Naive thymus-derived CD8-positive, alpha-beta T cell (primary cell): ENCODE measurements at regions not wholly inside any gene's neighbourhood (a gene's known extent, or its start where the extent isn't known, plus 50 kb on each side); places are given as distances from the start of the nearest gene placed in this dataset.

Experiments used
- ATAC-seq, 2 donors: fragments of 150-1000 bp; cut with Tn5 transposase in 1 of 2; sonication (Bioruptor Pico), chemical (Tn5 transposase) in 1 of 2; 1 replicate in 1 of 2; 2 replicates in 1 of 2; pipeline ENCODE4 v1.10.0; 2021; ENCODE audit warnings: mild to moderate bottlenecking in 2 of 2, moderate library complexity in 2 of 2
- POLR2A ChIA-PET: fragments of 350-600 bp; sonication (Branson Sonifier 250); formaldehyde crosslinking; loops from one replicate; lab custom pipeline; 2021; ENCODE audit warnings: antibody characterized with exemption; lab: Charles Lee
- DNase-seq, 10 donors: peaks; one replicate each; pipeline versions ENCODE4 v3.0.0 to v3.0.0-alpha.2; 2020 to 2022
- H3K27ac Mint-ChIP-seq, 10 donors: one replicate each; pipeline ENCODE4 v1.8.0; 2020 to 2022; ENCODE audit warnings: mild to moderate bottlenecking in 10 of 10, mixed read lengths in 10 of 10, moderate library complexity in 4 of 10, inconsistent platforms in 1 of 10
- H3K27me3 Mint-ChIP-seq, 5 donors: one replicate each; pipeline ENCODE4 v1.8.0; 2021 to 2022; ENCODE audit warnings: mixed read lengths in 5 of 5
- H3K36me3 Mint-ChIP-seq, 3 donors: one replicate each; pipeline ENCODE4 v1.8.0; 2020 to 2022; ENCODE audit warnings: mixed read lengths in 3 of 3, mild to moderate bottlenecking in 2 of 3, inconsistent platforms in 1 of 3
- H3K4me1 Mint-ChIP-seq, 4 donors: one replicate each; pipeline ENCODE4 v1.8.0; 2021 to 2022; ENCODE audit warnings: mixed read lengths in 4 of 4
- H3K4me3 Mint-ChIP-seq, 10 donors: one replicate each; pipeline ENCODE4 v1.8.0; 2020 to 2022; ENCODE audit warnings: mild to moderate bottlenecking in 10 of 10, mixed read lengths in 10 of 10, moderate library complexity in 6 of 10, inconsistent platforms in 1 of 10
- H3K9me3 Mint-ChIP-seq, 9 donors: one replicate each; pipeline ENCODE4 v1.8.0; 2020 to 2022; ENCODE audit warnings: mixed read lengths in 9 of 9, mild to moderate bottlenecking in 3 of 9, inconsistent platforms in 1 of 9, moderate library complexity in 1 of 9

- ATAC-seq (no peak), DNase-seq (no peak)
- peaks cover 0 to 5% (median 0%) of the 10 kb centered on the region in 9 donors for H3K9me3 Mint-ChIP-seq
- POLR2A ChIA-PET: interaction anchor here (0.7 to 17.5 kb wide), 2 partner anchors 9 to 15 kb away, joined by 4 to 603 read pairs; a partner anchor contains a TSS
- no peaks in the 10 kb centered on the region for H3K27me3 Mint-ChIP-seq
- H3K4me1 Mint-ChIP-seq: peaks cover 0 to 9% (median 5%) of the 10 kb centered on the region in 4 donors
- no peak overlapping the region for H3K4me3 Mint-ChIP-seq
- no peaks in the 10 kb centered on the region for H3K36me3 Mint-ChIP-seq
- H3K27ac Mint-ChIP-seq: peak overlapping the region in 1 of 10 donors; percentile 62
Measured at GRCh38 chr6:26211963-26212362, 124.7 kb downstream of the HFE start.

DNA sequence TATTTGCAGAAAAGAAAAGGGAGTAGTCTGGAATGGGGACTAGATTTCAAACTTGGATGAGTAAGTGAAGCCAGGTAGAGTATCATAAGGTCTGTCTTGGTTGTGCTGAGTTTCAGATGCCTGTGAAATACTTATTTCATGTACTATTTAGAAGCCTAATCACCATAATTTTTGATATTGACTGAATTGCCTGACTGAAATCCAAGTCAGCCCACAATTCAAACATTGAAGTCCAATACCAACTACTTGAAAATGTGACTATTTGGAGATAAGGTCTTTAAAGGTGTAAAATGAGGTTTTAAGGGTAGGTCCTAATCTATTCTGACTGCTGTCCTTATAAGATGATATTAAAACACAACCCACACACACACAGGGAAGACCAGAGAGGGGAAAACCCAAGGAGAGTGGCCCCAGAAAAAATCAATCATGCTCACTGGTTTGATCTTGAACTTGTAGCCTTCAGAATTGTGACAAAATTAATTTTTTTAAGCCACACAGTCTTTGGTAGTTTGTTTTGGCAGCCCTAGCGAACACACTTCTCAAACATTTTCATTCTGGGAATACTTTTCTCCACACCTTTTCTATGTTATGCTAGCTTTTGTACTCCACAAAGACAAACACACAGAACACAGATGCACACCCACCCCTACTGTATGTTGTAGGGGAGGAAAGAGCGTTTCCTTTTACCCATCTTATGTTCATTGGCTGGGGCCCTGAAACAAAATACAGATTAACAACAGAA, 126.3 kb downstream of the HFE start:
- no peak for ATAC-seq
- POLR2A ChIA-PET: interaction anchor here (0.8 to 17.5 kb wide), 14 partner anchors 8 to 1680 kb away, joined by 3 to 669 read pairs (median 94); a partner anchor contains a TSS
- H3K4me1 Mint-ChIP-seq: peaks cover 0 to 7% (median 3%) of the 10 kb centered on the region in 4 donors
- no peak for DNase-seq
- H3K4me3 Mint-ChIP-seq: peak overlapping the region in 5 of 10 donors; percentile 18 to 52 (median 22)
- no peaks in the 10 kb centered on the region for H3K36me3 Mint-ChIP-seq
- peak overlapping the region in 1 of 10 donors; percentile 40 for H3K27ac Mint-ChIP-seq
- H3K27me3 Mint-ChIP-seq: no peaks in the 10 kb centered on the region
- H3K9me3 Mint-ChIP-seq: peaks cover 0 to 5% (median 0%) of the 10 kb centered on the region in 9 donors

DNA sequence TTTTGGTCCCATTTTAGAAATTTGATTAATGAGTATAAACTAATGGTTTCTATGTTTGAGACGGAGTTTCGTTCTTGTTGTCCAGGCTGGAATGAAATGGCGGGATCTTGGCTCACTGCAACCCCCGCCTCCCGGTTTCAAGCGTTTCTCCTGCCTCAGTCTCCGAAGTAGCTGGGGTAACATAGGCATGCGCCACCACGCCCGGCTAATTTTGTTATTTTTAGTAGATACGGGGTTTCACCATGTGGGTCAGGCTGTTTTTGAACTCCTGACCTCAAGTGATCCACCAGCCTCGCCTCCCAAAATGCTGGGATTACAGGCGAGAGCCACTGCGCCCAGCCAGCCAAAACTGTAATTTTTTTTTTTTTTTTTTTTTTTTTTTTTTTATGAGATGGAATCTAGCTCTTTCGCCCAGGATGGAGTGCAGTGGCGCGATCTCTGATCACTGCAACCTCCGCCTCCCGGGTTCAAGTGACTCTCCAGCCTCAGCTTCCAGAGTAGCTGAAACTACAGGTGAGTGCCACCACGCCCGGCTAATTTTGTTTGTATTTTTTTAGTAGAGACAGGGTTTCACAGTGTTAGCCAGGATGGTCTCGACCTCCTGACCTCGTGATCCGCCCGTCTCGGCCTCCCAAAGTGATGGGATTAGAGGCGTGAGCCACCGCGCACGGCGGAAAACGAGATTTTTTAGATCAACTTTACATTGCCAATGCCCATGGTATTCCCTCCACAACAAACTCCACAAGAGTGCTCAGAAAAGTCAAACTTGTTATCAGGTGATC, 127.8 kb downstream of the HFE start:
- Mint-ChIP-seq H3K4me1 (peaks cover 0 to 8% (median 4%) of the 10 kb centered on the region in 4 donors), H3K27ac (peak overlapping the region in 6 of 10 donors; percentile 32 to 62 (median 39)), H3K9me3 (peaks cover 0 to 5% (median 0%) of the 10 kb centered on the region in 9 donors), H3K4me3 (peak overlapping the region in 3 of 10 donors; percentile 22 to 62 (median 52)), H3K36me3 (no peaks in the 10 kb centered on the region), H3K27me3 (no peaks in the 10 kb centered on the region)
- peak in 2 of 10 donors; percentile 22 to 56 for DNase-seq
- POLR2A ChIA-PET: interaction anchor here (0.6 to 17.5 kb wide), 31 partner anchors 9 to 1622 kb away, joined by 3 to 669 read pairs (median 16); a partner anchor contains a TSS
- no peak for ATAC-seq

DNA sequence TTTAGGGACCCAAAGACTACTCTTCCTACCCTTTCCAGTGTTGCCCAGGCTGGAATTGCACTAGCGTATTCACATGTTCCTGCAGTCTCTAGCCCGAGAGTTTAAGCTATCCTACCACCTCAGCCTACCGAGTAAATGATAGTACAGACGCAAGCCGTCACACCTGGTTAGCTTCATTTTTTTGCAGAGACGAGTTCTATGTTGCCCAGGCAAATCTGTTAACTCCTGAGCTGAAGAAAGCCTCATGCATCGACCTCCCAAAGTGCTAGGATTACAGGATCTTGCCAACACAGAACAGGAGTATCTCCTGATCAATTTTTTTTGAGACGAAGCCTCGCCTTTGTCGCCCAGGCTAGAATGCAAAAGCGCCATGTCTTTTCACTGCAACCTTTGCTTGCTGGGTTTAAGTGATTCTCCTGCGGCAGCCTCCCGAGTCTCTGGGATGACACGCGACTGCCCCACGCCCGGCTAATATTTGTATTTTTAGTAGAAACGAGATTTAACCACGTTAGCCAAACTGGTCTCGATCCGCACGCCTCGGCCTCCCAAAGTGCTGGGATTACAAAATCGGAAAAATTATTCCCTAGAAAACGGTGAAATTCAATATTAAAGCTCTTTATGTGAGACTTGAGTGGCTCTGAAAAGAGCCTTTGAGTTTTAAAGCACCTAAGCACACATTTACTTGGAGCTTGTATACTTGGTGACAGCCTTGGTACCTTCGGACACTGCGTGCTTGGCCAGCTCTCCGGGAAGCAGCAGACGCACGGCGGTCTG, 128.5 kb downstream of the HFE start:
- Mint-ChIP-seq H3K36me3 (no peaks in the 10 kb centered on the region), H3K27ac (no peak overlapping the region), H3K27me3 (no peaks in the 10 kb centered on the region), H3K4me3 (no peak overlapping the region), H3K9me3 (peaks cover 0 to 5% (median 0%) of the 10 kb centered on the region in 9 donors), H3K4me1 (peaks cover 0 to 12% (median 7%) of the 10 kb centered on the region in 4 donors)
- DNase-seq (peak in 6 of 10 donors; percentile 46 to 66 (median 52)), ATAC-seq (peak; percentile 2 to 15)
- POLR2A ChIA-PET: interaction anchor here (0.7 to 17.5 kb wide), 52 partner anchors 10 to 1678 kb away, joined by 3 to 669 read pairs (median 8); partner anchors contain the start of gene HMGN4

- Mint-ChIP-seq H3K27me3 (no peaks in the 10 kb centered on the region), H3K27ac (no peak overlapping the region), H3K36me3 (no peaks in the 10 kb centered on the region), H3K9me3 (peaks cover 0 to 5% (median 0%) of the 10 kb centered on the region in 9 donors), H3K4me3 (no peak overlapping the region), H3K4me1 (peaks cover 0 to 12% (median 7%) of the 10 kb centered on the region in 4 donors)
- DNase-seq: peak; percentile 34 to 95 (median 86)
- ATAC-seq: peak; percentile 81 to 84
- POLR2A ChIA-PET: interaction anchor here (0.7 to 17.5 kb wide), 57 partner anchors 9 to 1677 kb away, joined by 3 to 669 read pairs (median 7); partner anchors contain the start of gene HMGN4
Measured at GRCh38 chr6:26216359-26216885, 129.2 kb downstream of the HFE start.

DNA sequence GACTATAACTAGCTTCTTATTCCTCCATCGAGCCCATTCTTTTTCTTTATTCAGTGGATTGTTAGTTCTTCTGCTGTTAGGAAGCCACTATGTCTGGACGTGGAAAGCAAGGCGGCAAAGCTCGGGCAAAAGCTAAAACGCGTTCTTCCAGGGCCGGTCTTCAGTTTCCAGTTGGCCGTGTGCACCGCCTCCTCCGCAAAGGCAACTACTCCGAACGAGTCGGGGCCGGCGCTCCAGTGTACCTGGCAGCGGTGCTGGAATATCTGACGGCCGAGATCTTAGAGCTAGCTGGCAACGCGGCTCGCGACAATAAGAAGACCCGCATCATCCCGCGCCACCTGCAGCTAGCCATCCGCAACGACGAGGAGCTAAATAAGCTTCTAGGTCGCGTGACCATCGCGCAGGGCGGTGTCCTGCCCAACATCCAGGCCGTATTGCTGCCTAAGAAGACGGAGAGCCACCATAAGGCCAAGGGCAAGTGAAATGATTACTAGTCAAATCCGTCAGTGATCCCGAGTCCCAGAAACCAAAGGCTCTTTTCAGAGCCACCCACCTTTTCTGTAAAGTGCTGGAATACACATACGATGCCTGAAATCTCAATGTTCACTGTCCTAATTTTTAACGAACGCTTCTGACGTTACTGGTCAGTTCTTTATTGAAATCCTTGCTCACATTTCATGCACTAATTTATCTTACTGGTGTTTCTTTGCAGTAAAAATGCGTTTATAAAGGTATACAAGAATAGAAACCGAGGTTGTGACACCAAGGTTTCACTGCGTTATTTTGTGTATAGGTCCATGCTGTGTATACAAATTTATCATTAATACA, 129.9 kb downstream of the HFE start:
- Mint-ChIP-seq H3K4me1 (peaks cover 0 to 12% (median 7%) of the 10 kb centered on the region in 4 donors), H3K9me3 (peaks cover 0 to 5% (median 0%) of the 10 kb centered on the region in 9 donors), H3K27ac (no peak overlapping the region), H3K4me3 (no peak overlapping the region), H3K36me3 (no peaks in the 10 kb centered on the region), H3K27me3 (no peaks in the 10 kb centered on the region)
- DNase-seq: peak in 7 of 10 donors; percentile 64 to 89 (median 73)
- POLR2A ChIA-PET: interaction anchor here (0.7 to 17.5 kb wide), 57 partner anchors 8 to 1676 kb away, joined by 3 to 669 read pairs (median 7); partner anchors contain the start of gene HMGN4
- ATAC-seq: peak; percentile 59 to 62

- Mint-ChIP-seq H3K9me3 (peaks cover 0 to 5% (median 0%) of the 10 kb centered on the region in 9 donors), H3K4me1 (peaks cover 2 to 13% (median 8%) of the 10 kb centered on the region in 4 donors), H3K27me3 (no peaks in the 10 kb centered on the region), H3K4me3 (no peak overlapping the region), H3K36me3 (no peaks in the 10 kb centered on the region), H3K27ac (no peak overlapping the region)
- DNase-seq: no peak
- POLR2A ChIA-PET: interaction anchor here (0.6 to 17.5 kb wide), 21 partner anchors 8 to 1676 kb away, joined by 4 to 669 read pairs (median 62); a partner anchor contains a TSS
- no peak for ATAC-seq
Measured at GRCh38 chr6:26217714-26218075, 130.5 kb downstream of the HFE start.

DNA sequence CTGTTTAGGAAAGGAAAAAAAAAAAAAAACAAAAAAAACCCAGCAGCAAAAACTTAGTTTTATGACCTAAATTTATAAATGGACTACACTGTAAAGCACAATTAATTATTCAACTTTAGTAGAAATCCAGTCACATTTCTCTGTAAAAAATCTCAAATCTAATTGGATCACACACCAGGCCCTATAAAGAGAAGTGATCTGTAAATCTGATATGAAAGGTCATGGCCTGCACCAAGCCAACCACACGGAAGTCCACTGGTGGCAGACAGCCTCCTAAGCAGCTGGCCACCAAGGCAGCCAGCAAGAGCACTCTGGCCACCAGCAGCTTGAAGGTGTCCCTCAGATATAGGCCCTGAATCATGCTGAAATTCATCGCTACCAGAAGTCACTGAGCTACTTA, 131.6 kb downstream of the HFE start:
- H3K4me3 Mint-ChIP-seq: peak overlapping the region in 3 of 10 donors; percentile 8 to 52 (median 30)
- DNase-seq (no peak), ATAC-seq (no peak)
- POLR2A ChIA-PET: interaction anchor here (1.0 to 17.5 kb wide), 5 partner anchors 16 to 95 kb away, joined by 3 to 669 read pairs (median 5); a partner anchor contains a TSS
- peak overlapping the region in 2 of 10 donors; percentile 6 to 26 for H3K27ac Mint-ChIP-seq
- H3K9me3 Mint-ChIP-seq: no peaks in the 10 kb centered on the region
- peaks cover 4 to 18% (median 10%) of the 10 kb centered on the region in 4 donors for H3K4me1 Mint-ChIP-seq
- H3K36me3 Mint-ChIP-seq: no peaks in the 10 kb centered on the region
- no peaks in the 10 kb centered on the region for H3K27me3 Mint-ChIP-seq

- ATAC-seq (no peak), DNase-seq (no peak)
- H3K27me3 Mint-ChIP-seq: no peaks in the 10 kb centered on the region
- no peak overlapping the region for H3K4me3 Mint-ChIP-seq
- H3K4me1 Mint-ChIP-seq: peaks cover 4 to 13% (median 7%) of the 10 kb centered on the region in 4 donors
- POLR2A ChIA-PET: interaction anchor here (0.6 to 17.5 kb wide), 12 partner anchors 8 to 164 kb away, joined by 3 to 669 read pairs (median 4); a partner anchor contains a TSS
- no peaks in the 10 kb centered on the region for H3K36me3 Mint-ChIP-seq
- H3K27ac Mint-ChIP-seq: peak overlapping the region in 3 of 10 donors; percentile 39 to 56 (median 45)
- H3K9me3 Mint-ChIP-seq: no peaks in the 10 kb centered on the region
Measured at GRCh38 chr6:26220145-26220970, 133.1 kb downstream of the HFE start.

DNA sequence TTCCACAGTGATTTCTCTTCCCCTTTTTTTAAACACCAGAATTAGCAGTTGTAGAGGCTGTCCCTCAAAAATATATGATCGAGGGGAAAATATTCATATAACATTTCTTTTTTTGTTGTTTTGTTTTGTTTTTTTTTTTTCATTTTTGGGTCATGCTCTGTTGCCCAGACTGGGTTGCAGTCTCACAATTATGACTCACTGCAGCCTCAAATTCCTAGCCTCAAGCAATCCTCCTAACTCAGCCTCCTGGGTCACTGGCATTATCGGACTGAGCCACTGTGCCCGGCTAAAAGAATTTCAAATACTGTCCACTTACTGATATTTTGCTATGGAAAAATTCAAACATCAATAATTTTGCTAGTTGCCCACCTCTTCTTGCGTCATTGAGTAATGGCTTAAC, 134.0 kb downstream of the HFE start:
- H3K4me3 Mint-ChIP-seq: no peak overlapping the region
- DNase-seq (no peak), ATAC-seq (no peak)
- no peaks in the 10 kb centered on the region for H3K9me3 Mint-ChIP-seq
- peaks cover 4 to 13% (median 7%) of the 10 kb centered on the region in 4 donors for H3K4me1 Mint-ChIP-seq
- H3K27ac Mint-ChIP-seq: no peak overlapping the region
- H3K36me3 Mint-ChIP-seq: no peaks in the 10 kb centered on the region
- H3K27me3 Mint-ChIP-seq: no peaks in the 10 kb centered on the region
- POLR2A ChIA-PET: interaction anchor here (0.6 to 17.5 kb wide), 10 partner anchors 9 to 171 kb away, joined by 3 to 669 read pairs (median 6); a partner anchor contains a TSS
